ENCODE measurements at regions not wholly inside any gene's neighbourhood (a gene's known extent, or its start where the extent isn't known, plus 50 kb on each side); places are given as distances from the start of the nearest gene placed in this dataset.

DNA sequence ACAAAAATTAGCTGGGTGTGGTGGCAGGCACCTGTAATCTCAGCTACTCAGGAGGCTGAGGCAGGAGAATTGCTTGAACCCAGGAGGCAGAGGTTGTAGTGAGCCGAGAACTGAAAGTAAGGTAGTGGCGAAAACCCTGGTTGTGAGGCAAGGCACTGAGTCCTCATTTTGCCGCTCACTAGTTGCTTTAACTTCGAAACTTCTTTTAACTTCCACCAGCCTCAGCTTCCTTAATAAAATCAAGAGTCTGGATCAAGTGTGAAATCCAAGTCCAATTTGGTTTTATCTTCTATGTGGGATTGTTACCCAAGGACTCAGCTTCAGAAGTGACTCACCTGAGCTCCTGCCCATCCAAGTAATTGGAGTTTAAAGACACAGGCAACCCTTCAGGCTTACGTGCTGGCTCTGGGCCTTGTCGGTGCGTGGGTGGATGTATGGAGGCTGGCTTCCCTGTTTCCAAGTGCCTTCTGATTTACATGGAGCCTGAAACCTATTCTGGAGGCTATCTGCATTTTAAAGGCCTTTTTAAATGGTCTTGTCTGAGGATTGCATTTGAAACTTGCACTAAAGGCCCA is 374.2 kb upstream of the ID2 start:
- peaks cover 17% of the 10 kb centered on the region for H3K4me1 ChIP-seq (ENCODE audit: low read length)
- no peak for DNase-seq

DNA sequence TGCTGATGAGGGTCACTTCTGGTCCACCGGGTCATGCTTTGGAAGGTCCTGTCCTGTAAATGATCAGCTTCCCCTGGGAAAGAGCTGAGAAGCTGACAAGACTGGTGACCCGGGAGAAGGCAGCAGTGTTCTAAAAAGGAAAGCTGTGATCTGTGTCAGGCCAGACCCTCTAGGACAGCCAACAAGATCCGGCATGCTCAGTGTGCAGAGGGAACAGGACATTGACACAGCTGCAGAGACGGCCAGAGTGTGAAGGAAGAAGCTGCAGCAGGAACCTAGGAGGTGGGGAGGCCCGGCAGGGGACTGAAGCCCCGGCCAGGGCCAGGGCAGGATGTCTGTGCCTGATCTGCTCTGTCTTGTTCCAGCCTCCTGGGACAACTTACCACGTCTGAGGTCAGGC is 372.7 kb upstream of the ID2 start:
- H3K4me1 ChIP-seq (ENCODE audit: low read length) = peaks cover 10% of the 10 kb centered on the region
- no peak for DNase-seq
- no peak overlapping the region for H3K27ac ChIP-seq (ENCODE audit: low read length)
- no peak for TF ChIP-seq EZH2phosphoT487 (IDR thresholded peaks at IDR 0.05; ENCODE audit: low read length)
- no peak for TF ChIP-seq EZH2 (optimal IDR thresholded peaks at IDR 0.05; ENCODE audit: low read depth, low read length)
- TF ChIP-seq, protein P1, sequence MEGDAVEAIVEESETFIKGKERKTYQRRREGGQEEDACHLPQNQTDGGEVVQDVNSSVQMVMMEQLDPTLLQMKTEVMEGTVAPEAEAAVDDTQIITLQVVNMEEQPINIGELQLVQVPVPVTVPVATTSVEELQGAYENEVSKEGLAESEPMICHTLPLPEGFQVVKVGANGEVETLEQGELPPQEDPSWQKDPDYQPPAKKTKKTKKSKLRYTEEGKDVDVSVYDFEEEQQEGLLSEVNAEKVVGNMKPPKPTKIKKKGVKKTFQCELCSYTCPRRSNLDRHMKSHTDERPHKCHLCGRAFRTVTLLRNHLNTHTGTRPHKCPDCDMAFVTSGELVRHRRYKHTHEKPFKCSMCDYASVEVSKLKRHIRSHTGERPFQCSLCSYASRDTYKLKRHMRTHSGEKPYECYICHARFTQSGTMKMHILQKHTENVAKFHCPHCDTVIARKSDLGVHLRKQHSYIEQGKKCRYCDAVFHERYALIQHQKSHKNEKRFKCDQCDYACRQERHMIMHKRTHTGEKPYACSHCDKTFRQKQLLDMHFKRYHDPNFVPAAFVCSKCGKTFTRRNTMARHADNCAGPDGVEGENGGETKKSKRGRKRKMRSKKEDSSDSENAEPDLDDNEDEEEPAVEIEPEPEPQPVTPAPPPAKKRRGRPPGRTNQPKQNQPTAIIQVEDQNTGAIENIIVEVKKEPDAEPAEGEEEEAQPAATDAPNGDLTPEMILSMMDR (IDR thresholded peaks at IDR 0.05; ENCODE audit: low read length) = no peak
- H3K9me3 ChIP-seq (replicated peaks; ENCODE audit: insufficient read depth, low read length) = no peaks in the 10 kb centered on the region
- H3K4me2 ChIP-seq (ENCODE audit: low read depth, low read length) = no peak overlapping the region
- no peaks in the 10 kb centered on the region for H3K9me2 ChIP-seq (replicated peaks; ENCODE audit: insufficient read depth, low read length)
- H2AFZ ChIP-seq (ENCODE audit: low read length) = no peak overlapping the region
- no peak overlapping the region for H3K9ac ChIP-seq (ENCODE audit: low read length)
- no peaks in the 10 kb centered on the region for H3K27me3 ChIP-seq (replicated peaks; ENCODE audit: insufficient read depth, low read length)
- H3K79me2 ChIP-seq (ENCODE audit: low read length) = no peaks in the 10 kb centered on the region
- H3K36me3 ChIP-seq (replicated peaks; ENCODE audit: insufficient read depth, low read length) = no peaks in the 10 kb centered on the region
- no peaks in the 10 kb centered on the region for H4K20me1 ChIP-seq (ENCODE audit: insufficient read depth, low read length)
- no peaks in the 10 kb centered on the region for H3F3A ChIP-seq (ENCODE audit: insufficient read depth, low read length)
- no peak overlapping the region for H3K4me3 ChIP-seq (ENCODE audit: low read length)

More for the DNA sequence above, 374.2 kb upstream of the ID2 start:
- Histone ChIP-seq H3K9me3 (replicated peaks; ENCODE audit: insufficient read depth, low read length) (no peaks in the 10 kb centered on the region), H4K20me1 (ENCODE audit: insufficient read depth, low read length) (no peaks in the 10 kb centered on the region), H3K79me2 (ENCODE audit: low read length) (no peaks in the 10 kb centered on the region), H3K27me3 (replicated peaks; ENCODE audit: insufficient read depth, low read length) (no peaks in the 10 kb centered on the region), H3K4me3 (ENCODE audit: low read length) (no peak overlapping the region), H3K27ac (ENCODE audit: low read length) (no peak overlapping the region), H3K36me3 (replicated peaks; ENCODE audit: insufficient read depth, low read length) (no peaks in the 10 kb centered on the region), H3K9me2 (replicated peaks; ENCODE audit: insufficient read depth, low read length) (no peaks in the 10 kb centered on the region), H3F3A (ENCODE audit: insufficient read depth, low read length) (peaks cover 9% of the 10 kb centered on the region; the same call in 1 of the 2 replicates), H3K4me2 (ENCODE audit: low read depth, low read length) (no peak overlapping the region), H3K9ac (ENCODE audit: low read length) (no peak overlapping the region), H2AFZ (ENCODE audit: low read length) (no peak overlapping the region)
- TF ChIP-seq, protein P1 (IDR thresholded peaks at IDR 0.05; ENCODE audit: low read length) = no peak
- no peak for TF ChIP-seq EZH2 (optimal IDR thresholded peaks at IDR 0.05; ENCODE audit: low read depth, low read length)
- no peak for TF ChIP-seq EZH2phosphoT487 (IDR thresholded peaks at IDR 0.05; ENCODE audit: low read length)

DNA sequence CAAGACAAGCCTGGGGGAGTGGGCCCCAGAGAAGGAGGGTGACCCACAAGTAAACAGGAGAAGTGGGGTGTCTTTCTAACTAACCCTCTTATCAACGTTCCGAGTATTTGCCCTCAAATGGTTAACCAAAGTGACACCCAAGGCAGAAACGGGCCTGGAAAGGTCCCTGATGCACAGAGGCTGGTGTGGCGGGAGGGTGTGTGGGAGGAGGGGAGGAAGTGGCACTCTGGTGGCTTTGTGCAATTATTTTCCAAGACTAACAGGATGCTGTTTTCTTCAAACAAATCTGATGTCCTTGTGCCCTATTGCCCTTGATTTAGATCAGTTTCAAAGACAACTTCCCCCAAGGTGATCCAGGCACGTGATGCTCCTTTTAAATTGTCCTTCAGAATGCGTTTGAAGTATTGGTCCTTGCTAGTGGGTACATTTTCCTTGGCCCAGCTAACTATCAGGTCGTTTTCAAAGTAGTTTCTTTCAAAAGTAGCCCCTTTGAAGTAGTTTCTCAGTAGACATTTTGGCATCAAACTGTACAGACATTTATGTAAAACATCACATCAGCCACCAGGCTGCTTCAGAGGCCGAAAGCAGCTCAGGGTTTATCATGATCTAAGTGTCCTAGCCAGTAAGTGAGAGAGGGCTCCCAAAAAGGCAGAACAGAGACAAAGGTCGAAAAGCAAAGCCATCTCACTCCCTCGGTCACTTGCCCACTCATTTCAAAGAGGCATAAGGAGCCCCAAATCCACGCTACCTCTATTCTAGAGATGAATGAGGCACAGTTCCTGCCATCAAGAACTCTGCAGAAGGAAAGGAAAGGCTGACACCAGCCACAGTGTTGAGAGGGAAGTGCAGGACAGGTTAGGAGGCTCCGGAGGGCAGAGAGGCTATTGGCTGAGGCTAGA is 371.1 kb upstream of the ID2 start:
- Histone ChIP-seq H3K4me3 (ENCODE audit: low read length) (no peak overlapping the region), H3K9me2 (replicated peaks; ENCODE audit: insufficient read depth, low read length) (no peaks in the 10 kb centered on the region), H3F3A (ENCODE audit: insufficient read depth, low read length) (no peaks in the 10 kb centered on the region), H3K36me3 (replicated peaks; ENCODE audit: insufficient read depth, low read length) (no peaks in the 10 kb centered on the region), H3K4me1 (ENCODE audit: low read length) (0 out of 2 replicates have a peak, but pooled peaks cover 8% of the 10 kb centered on the region), H3K9me3 (replicated peaks; ENCODE audit: insufficient read depth, low read length) (no peaks in the 10 kb centered on the region), H4K20me1 (ENCODE audit: insufficient read depth, low read length) (no peaks in the 10 kb centered on the region), H3K27ac (ENCODE audit: low read length) (no peak overlapping the region), H3K9ac (ENCODE audit: low read length) (no peak overlapping the region), H3K4me2 (ENCODE audit: low read depth, low read length) (no peak overlapping the region), H3K79me2 (ENCODE audit: low read length) (no peaks in the 10 kb centered on the region), H3K27me3 (replicated peaks; ENCODE audit: insufficient read depth, low read length) (no peaks in the 10 kb centered on the region), H2AFZ (ENCODE audit: low read length) (no peak overlapping the region)
- no peak for DNase-seq
- TF ChIP-seq, protein P1 (IDR thresholded peaks at IDR 0.05; ENCODE audit: low read length) = no peak
- TF ChIP-seq EZH2phosphoT487 (IDR thresholded peaks at IDR 0.05; ENCODE audit: low read length) (no peak), EZH2 (optimal IDR thresholded peaks at IDR 0.05; ENCODE audit: low read depth, low read length) (no peak)
